ENCODE measurements at regions not wholly inside any gene's neighbourhood (a gene's known extent, or its start where the extent isn't known, plus 50 kb on each side); places are given as distances from the start of the nearest gene placed in this dataset.

DNA sequence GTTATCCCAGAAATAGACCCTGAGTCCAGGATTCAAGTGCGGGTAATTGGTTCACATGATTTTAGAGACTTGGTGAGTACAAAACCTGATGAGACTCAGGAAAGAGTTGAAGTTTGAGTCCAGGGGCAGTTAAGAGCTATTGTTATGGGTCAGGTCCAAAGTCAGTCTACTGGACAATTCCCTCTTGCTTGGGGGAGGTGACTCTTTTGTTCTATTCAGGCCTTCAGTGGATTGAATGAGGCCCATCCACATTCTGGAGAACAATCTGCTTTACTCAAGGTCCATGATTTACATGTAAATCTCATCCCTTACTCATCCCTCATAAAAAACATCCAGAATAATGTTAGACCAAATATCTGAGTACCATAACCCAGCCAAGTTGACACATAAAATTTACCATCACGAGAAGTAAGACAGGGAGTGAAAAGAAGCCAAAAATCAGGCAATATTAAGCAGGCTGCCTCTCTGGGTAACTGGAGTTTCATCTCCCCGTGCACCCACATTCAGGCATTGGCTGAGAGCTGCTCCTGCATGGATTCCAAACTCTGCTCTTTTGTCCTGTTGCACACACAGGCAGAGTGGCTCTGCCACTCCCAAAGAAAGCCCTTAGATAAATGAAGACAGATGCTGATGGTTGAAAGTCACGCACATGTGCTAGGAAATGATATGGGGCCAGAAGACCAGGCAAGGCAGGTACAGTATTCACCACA lies 156.0 kb upstream of the SALL1 start:
- TF ChIP-seq, protein P1, sequence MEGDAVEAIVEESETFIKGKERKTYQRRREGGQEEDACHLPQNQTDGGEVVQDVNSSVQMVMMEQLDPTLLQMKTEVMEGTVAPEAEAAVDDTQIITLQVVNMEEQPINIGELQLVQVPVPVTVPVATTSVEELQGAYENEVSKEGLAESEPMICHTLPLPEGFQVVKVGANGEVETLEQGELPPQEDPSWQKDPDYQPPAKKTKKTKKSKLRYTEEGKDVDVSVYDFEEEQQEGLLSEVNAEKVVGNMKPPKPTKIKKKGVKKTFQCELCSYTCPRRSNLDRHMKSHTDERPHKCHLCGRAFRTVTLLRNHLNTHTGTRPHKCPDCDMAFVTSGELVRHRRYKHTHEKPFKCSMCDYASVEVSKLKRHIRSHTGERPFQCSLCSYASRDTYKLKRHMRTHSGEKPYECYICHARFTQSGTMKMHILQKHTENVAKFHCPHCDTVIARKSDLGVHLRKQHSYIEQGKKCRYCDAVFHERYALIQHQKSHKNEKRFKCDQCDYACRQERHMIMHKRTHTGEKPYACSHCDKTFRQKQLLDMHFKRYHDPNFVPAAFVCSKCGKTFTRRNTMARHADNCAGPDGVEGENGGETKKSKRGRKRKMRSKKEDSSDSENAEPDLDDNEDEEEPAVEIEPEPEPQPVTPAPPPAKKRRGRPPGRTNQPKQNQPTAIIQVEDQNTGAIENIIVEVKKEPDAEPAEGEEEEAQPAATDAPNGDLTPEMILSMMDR (conservative IDR thresholded peaks at IDR 0.05; ENCODE audit: low read depth, low read length) = no peak
- TF ChIP-seq RAD21 (IDR thresholded peaks at IDR 0.05; ENCODE audit: low read length) (no peak), RFX5 (IDR thresholded peaks at IDR 0.05; ENCODE audit: low read depth, low read length) (no peak), POLR2A (IDR thresholded peaks at IDR 0.05; ENCODE audit: low read depth, low read length) (no peak)
- TF ChIP-seq, protein P2, sequence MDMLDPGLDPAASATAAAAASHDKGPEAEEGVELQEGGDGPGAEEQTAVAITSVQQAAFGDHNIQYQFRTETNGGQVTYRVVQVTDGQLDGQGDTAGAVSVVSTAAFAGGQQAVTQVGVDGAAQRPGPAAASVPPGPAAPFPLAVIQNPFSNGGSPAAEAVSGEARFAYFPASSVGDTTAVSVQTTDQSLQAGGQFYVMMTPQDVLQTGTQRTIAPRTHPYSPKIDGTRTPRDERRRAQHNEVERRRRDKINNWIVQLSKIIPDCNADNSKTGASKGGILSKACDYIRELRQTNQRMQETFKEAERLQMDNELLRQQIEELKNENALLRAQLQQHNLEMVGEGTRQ (IDR thresholded peaks at IDR 0.05; ENCODE audit: low read depth, low read length) = no peak

Data from IMR-90 (cell line).